A673 (cell line): ENCODE measurements at regions not wholly inside any gene's neighbourhood (a gene's known extent, or its start where the extent isn't known, plus 50 kb on each side); places are given as distances from the start of the nearest gene placed in this dataset.

ENCODE experiments used
- CTCF ChIP-seq: fragments of 300-800, 200-600 bp; sonication (generic); conservative IDR thresholded peaks from 2 replicates; pipeline ENCODE4 v1.5.1; 2017; ENCODE audit warnings: low read depth, mild to moderate bottlenecking, antibody characterized with exemption, low read length, moderate library complexity, mixed read lengths
- EZH2 ChIP-seq: fragments of 200-600 bp; sonication (generic); IDR thresholded peaks from 2 replicates; pipeline ENCODE4 v1.6.1; 2017; ENCODE audit warnings: borderline replicate concordance, low read depth, mild to moderate bottlenecking, mixed read lengths, antibody characterized with exemption, low read length; ENCODE audit not compliant: poor library complexity, severe bottlenecking

GRCh38 chr6:4256969-4257368 is 121.6 kb upstream of the ECI2 start:
- no peak for TF ChIP-seq CTCF
- no peak for TF ChIP-seq EZH2
